Ishikawa (cell line): ENCODE measurements at regions not wholly inside any gene's neighbourhood (a gene's known extent, or its start where the extent isn't known, plus 50 kb on each side); places are given as distances from the start of the nearest gene placed in this dataset.

ENCODE experiments used
- CEBPB ChIP-seq: IDR thresholded peaks from 2 replicates; pipeline ENCODE4 v1.6.1; 2012
- CREB1 ChIP-seq: IDR thresholded peaks from 2 replicates; pipeline ENCODE4 v1.6.1; 2012; ENCODE audit warnings: low read depth
- EGR1 ChIP-seq: IDR thresholded peaks from 2 replicates; pipeline ENCODE4 v1.6.1; 2012
- EP300 ChIP-seq: IDR thresholded peaks from 2 replicates; pipeline ENCODE4 v1.6.1; 2012; ENCODE audit warnings: borderline replicate concordance
- FOXM1 ChIP-seq: IDR thresholded peaks from 2 replicates; pipeline ENCODE4 v1.6.1; 2012; ENCODE audit warnings: low read depth, borderline replicate concordance
- NFIC ChIP-seq: IDR thresholded peaks from 2 replicates; pipeline ENCODE4 v1.6.1; 2012
- RAD21 ChIP-seq: IDR thresholded peaks from 2 replicates; pipeline ENCODE4 v1.6.1; 2012; ENCODE audit warnings: low read depth
- TAF1 ChIP-seq: IDR thresholded peaks from 2 replicates; pipeline ENCODE4 v1.6.1; 2012; ENCODE audit warnings: low read depth, mild to moderate bottlenecking
- TCF12 ChIP-seq: IDR thresholded peaks from 2 replicates; pipeline ENCODE4 v1.6.1; 2012; ENCODE audit warnings: low read depth
- TEAD4 ChIP-seq: IDR thresholded peaks from 2 replicates; pipeline ENCODE4 v1.6.1; 2012
- YY1 ChIP-seq: IDR thresholded peaks from 2 replicates; pipeline ENCODE4 v1.6.1; 2012; ENCODE audit warnings: low read depth
- TF ChIP-seq, protein P1 (sequence below): IDR thresholded peaks from 2 replicates; pipeline ENCODE4 v1.6.1; 2012; ENCODE audit warnings: low read depth, mild to moderate bottlenecking
- TF ChIP-seq, protein P2 (sequence below): IDR thresholded peaks from 2 replicates; pipeline ENCODE4 v1.6.1; 2012

- TF ChIP-seq RAD21, result no peak
- no peak for TF ChIP-seq TEAD4
- no peak for TF ChIP-seq EP300
- no peak for TF ChIP-seq YY1
- TF ChIP-seq NFIC, result no peak
- TF ChIP-seq, protein P1, sequence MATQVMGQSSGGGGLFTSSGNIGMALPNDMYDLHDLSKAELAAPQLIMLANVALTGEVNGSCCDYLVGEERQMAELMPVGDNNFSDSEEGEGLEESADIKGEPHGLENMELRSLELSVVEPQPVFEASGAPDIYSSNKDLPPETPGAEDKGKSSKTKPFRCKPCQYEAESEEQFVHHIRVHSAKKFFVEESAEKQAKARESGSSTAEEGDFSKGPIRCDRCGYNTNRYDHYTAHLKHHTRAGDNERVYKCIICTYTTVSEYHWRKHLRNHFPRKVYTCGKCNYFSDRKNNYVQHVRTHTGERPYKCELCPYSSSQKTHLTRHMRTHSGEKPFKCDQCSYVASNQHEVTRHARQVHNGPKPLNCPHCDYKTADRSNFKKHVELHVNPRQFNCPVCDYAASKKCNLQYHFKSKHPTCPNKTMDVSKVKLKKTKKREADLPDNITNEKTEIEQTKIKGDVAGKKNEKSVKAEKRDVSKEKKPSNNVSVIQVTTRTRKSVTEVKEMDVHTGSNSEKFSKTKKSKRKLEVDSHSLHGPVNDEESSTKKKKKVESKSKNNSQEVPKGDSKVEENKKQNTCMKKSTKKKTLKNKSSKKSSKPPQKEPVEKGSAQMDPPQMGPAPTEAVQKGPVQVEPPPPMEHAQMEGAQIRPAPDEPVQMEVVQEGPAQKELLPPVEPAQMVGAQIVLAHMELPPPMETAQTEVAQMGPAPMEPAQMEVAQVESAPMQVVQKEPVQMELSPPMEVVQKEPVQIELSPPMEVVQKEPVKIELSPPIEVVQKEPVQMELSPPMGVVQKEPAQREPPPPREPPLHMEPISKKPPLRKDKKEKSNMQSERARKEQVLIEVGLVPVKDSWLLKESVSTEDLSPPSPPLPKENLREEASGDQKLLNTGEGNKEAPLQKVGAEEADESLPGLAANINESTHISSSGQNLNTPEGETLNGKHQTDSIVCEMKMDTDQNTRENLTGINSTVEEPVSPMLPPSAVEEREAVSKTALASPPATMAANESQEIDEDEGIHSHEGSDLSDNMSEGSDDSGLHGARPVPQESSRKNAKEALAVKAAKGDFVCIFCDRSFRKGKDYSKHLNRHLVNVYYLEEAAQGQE, result no peak
- TF ChIP-seq, protein P2, sequence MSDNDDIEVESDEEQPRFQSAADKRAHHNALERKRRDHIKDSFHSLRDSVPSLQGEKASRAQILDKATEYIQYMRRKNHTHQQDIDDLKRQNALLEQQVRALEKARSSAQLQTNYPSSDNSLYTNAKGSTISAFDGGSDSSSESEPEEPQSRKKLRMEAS, result no peak
- no peak for TF ChIP-seq CEBPB
- no peak for TF ChIP-seq CREB1
- TF ChIP-seq FOXM1, result no peak
- no peak for TF ChIP-seq TAF1
- no peak for TF ChIP-seq TCF12
- TF ChIP-seq EGR1, result no peak
Measured at GRCh38 chr22:47423266-47423665, 660.8 kb downstream of the TBC1D22A start.
